PC-9 (cell line): ENCODE measurements at regions not wholly inside any gene's neighbourhood (a gene's known extent, or its start where the extent isn't known, plus 50 kb on each side); places are given as distances from the start of the nearest gene placed in this dataset.

Experiments used
- BruUV-seq: library from RNA; stranded (reverse); fragments of 400-500 nt; replicated peaks from 2 replicates; lab custom pipeline; 2021; lab: Mats Ljungman, UMichigan
- CTCF ChIA-PET: fragments of 300-600 bp; sonication (Branson Sonifier 250); formaldehyde crosslinking; loops from one replicate; lab custom pipeline; 2022; ENCODE audit warnings: antibody characterized with exemption; lab: Charles Lee
- POLR2A ChIA-PET: fragments of 300-600 bp; sonication (Branson Sonifier 250); formaldehyde crosslinking; loops from one replicate; lab custom pipeline; 2022; ENCODE audit warnings: antibody characterized with exemption; ENCODE audit not compliant: unreplicated experiment; lab: Charles Lee
- DNase-seq, 2 experiments: peaks; one replicate each; pipeline versions ENCODE4 v3.0.0 to v3.0.0-alpha.2; 2015 to 2022; ENCODE audit warnings: mixed read lengths in 1 of 2
- H2AFZ ChIP-seq: fragments of 200-600 bp; sonication (generic); 2 replicates; pipeline ENCODE4 v1.8.1; 2017; ENCODE audit warnings: antibody characterized with exemption
- H3F3A ChIP-seq: fragments of 200-600 bp; sonication (generic); 2 replicates; pipeline ENCODE4 v1.8.1; 2017; ENCODE audit warnings: antibody characterized with exemption, mild to moderate bottlenecking, low read depth; ENCODE audit not compliant: insufficient read depth
- H3K27ac ChIP-seq: fragments of 200-600 bp; sonication (generic); 2 replicates; pipeline ENCODE4 v1.6.1; 2016; ENCODE audit warnings: mixed run types
- H3K27me3 ChIP-seq: fragments of 200-600 bp; sonication (generic); 2 replicates; pipeline ENCODE4 v1.6.1; 2016; ENCODE audit warnings: low read depth, mixed run types; ENCODE audit not compliant: insufficient read depth
- H3K36me3 ChIP-seq: fragments of 200-600 bp; sonication (generic); 2 replicates; pipeline ENCODE4 v1.6.1; 2016; ENCODE audit warnings: low read depth, mixed run types
- H3K4me1 ChIP-seq: fragments of 200-600 bp; sonication (generic); replicated peaks from 2 replicates; pipeline ENCODE4 v1.6.1; 2016; ENCODE audit warnings: mixed run types; ENCODE audit not compliant: insufficient read depth
- H3K4me2 ChIP-seq: fragments of 200-600 bp; sonication (generic); 2 replicates; pipeline ENCODE4 v1.6.1; 2017; ENCODE audit warnings: mixed run types
- H3K4me3 ChIP-seq: fragments of 200-600 bp; sonication (generic); 2 replicates; pipeline ENCODE4 v1.6.1; 2016; ENCODE audit warnings: mixed run types
- H3K79me2 ChIP-seq: fragments of 200-600 bp; sonication (generic); 2 replicates; pipeline ENCODE4 v1.6.1; 2017; ENCODE audit warnings: low read depth, mixed run types
- H3K9me2 ChIP-seq: fragments of 200-600 bp; sonication (generic); 2 replicates; pipeline ENCODE4 v1.8.1; 2017; ENCODE audit warnings: mild to moderate bottlenecking; ENCODE audit not compliant: insufficient read depth
- H3K9me3 ChIP-seq: fragments of 200-600 bp; sonication (generic); 2 replicates; pipeline ENCODE4 v1.8.1; 2016; ENCODE audit warnings: low read depth; ENCODE audit not compliant: insufficient read depth
- H4K20me1 ChIP-seq: fragments of 200-600 bp; sonication (generic); 2 replicates; pipeline ENCODE4 v1.8.1; 2017; ENCODE audit not compliant: insufficient read depth
- CTCF ChIP-seq: fragments of 200-600 bp; sonication (generic); conservative IDR thresholded peaks from 2 replicates; pipeline ENCODE4 v1.6.1; 2017; ENCODE audit warnings: mixed run types, antibody characterized with exemption, mild to moderate bottlenecking, moderate library complexity
- EZH2 ChIP-seq: fragments of 200-600 bp; sonication (generic); IDR thresholded peaks from 2 replicates; pipeline ENCODE4 v1.8.0; 2017; ENCODE audit warnings: antibody characterized with exemption, low read depth
- intact Hi-C: fragments of 100-400 bp; cut with micrococcal nuclease; formaldehyde crosslinking; loops from one replicate; pipeline ENCODE4 v1.10.0; 2022; ENCODE audit not compliant: unreplicated experiment

- BruUV-seq: no TSS peak
- no peaks in the 10 kb centered on the region; the same call in 1 of the 2 replicates for H3K9me3 ChIP-seq
- H4K20me1 ChIP-seq: no peaks in the 10 kb centered on the region
- no peaks in the 10 kb centered on the region for H3K36me3 ChIP-seq
- intact Hi-C loops: no loop called here
- DNase-seq: no peak
- H2AFZ ChIP-seq: no peak overlapping the region
- H3F3A ChIP-seq: peaks cover 18% of the 10 kb centered on the region; the same call in 1 of the 2 replicates
- no peak overlapping the region for H3K27ac ChIP-seq
- H3K79me2 ChIP-seq: no peaks in the 10 kb centered on the region
- POLR2A ChIA-PET: no interaction called here
- no peak for TF ChIP-seq EZH2
- TF ChIP-seq CTCF: no peak
- no peak overlapping the region for H3K4me2 ChIP-seq
- no peaks in the 10 kb centered on the region for H3K9me2 ChIP-seq
- H3K4me3 ChIP-seq: no peak overlapping the region
- H3K4me1 ChIP-seq: peaks cover 28% of the 10 kb centered on the region
- CTCF ChIA-PET: interaction anchor here (0.6 kb wide), 1 partner anchor 118 kb away, joined by 5 read pairs; no protein-coding TSS in a partner anchor
- no peaks in the 10 kb centered on the region for H3K27me3 ChIP-seq
Observed at GRCh38 chr3:23663246-23663645, 142.5 kb upstream of the UBE2E1 start.

GRCh38 chr3:23663661-23664186 is 142.0 kb upstream of the UBE2E1 start:
- no peaks in the 10 kb centered on the region for H3K27me3 ChIP-seq
- TF ChIP-seq CTCF: no peak
- no peak for TF ChIP-seq EZH2
- H4K20me1 ChIP-seq: no peaks in the 10 kb centered on the region
- no TSS peak for BruUV-seq
- H3K9me2 ChIP-seq: no peaks in the 10 kb centered on the region
- H3K9me3 ChIP-seq: no peaks in the 10 kb centered on the region; the same call in 1 of the 2 replicates
- H3K4me2 ChIP-seq: no peak overlapping the region
- H3K4me1 ChIP-seq: peaks cover 32% of the 10 kb centered on the region
- no peak overlapping the region for H3K4me3 ChIP-seq
- DNase-seq: no peak
- H3K27ac ChIP-seq: no peak overlapping the region
- H3K79me2 ChIP-seq: no peaks in the 10 kb centered on the region
- intact Hi-C loops: no loop called here
- no peak overlapping the region for H2AFZ ChIP-seq
- ChIA-PET POLR2A (no interaction called here), CTCF (no interaction called here)
- H3F3A ChIP-seq: peaks cover 21% of the 10 kb centered on the region
- H3K36me3 ChIP-seq: no peaks in the 10 kb centered on the region

- 0 out of 2 replicates have a peak overlapping the region, but pooled peaks have one; percentile 24 for H3K4me2 ChIP-seq
- TF ChIP-seq EZH2 (no peak), CTCF (no peak)
- no peak overlapping the region for H3K27ac ChIP-seq
- H3K27me3 ChIP-seq: no peaks in the 10 kb centered on the region
- no peaks in the 10 kb centered on the region for H4K20me1 ChIP-seq
- no peaks in the 10 kb centered on the region for H3K36me3 ChIP-seq
- ChIA-PET POLR2A (no interaction called here), CTCF (no interaction called here)
- no peaks in the 10 kb centered on the region for H3K9me2 ChIP-seq
- no peak overlapping the region for H3K4me3 ChIP-seq
- peaks cover 29% of the 10 kb centered on the region for H3F3A ChIP-seq
- BruUV-seq: no TSS peak
- no peak overlapping the region for H2AFZ ChIP-seq
- no peaks in the 10 kb centered on the region for H3K79me2 ChIP-seq
- intact Hi-C loops: no loop called here
- H3K9me3 ChIP-seq: no peaks in the 10 kb centered on the region; the same call in 1 of the 2 replicates
- DNase-seq: no peak
- peaks cover 39% of the 10 kb centered on the region for H3K4me1 ChIP-seq
Observed at GRCh38 chr3:23664459-23664858, 141.3 kb upstream of the UBE2E1 start.
